ENCODE measurements at regions not wholly inside any gene's neighbourhood (a gene's known extent, or its start where the extent isn't known, plus 50 kb on each side); places are given as distances from the start of the nearest gene placed in this dataset.

- Histone ChIP-seq H3K4me2 (no peak overlapping the region), H4K20me1 (no peaks in the 10 kb centered on the region), H3K27ac (no peak overlapping the region), H3K9me3 (replicated peaks in 1 of 11) (peaks cover 24 to 41% (median 36%) of the 10 kb centered on the region in 11 experiments), H3K27me3 (no peaks in the 10 kb centered on the region), H3K4me3 (no peak overlapping the region), H3K9ac (no peak overlapping the region), H3K36me3 (no peaks in the 10 kb centered on the region; a peak in 1 of 22 replicates), H3K4me1 (no peaks in the 10 kb centered on the region)
- no peak for TF ChIP-seq Cebpa-rat (IDR thresholded peaks at IDR 0.05)
Observed at GRCh38 chr6:170067181-170067641, 223.7 kb downstream of the DLL1 start.

DNA sequence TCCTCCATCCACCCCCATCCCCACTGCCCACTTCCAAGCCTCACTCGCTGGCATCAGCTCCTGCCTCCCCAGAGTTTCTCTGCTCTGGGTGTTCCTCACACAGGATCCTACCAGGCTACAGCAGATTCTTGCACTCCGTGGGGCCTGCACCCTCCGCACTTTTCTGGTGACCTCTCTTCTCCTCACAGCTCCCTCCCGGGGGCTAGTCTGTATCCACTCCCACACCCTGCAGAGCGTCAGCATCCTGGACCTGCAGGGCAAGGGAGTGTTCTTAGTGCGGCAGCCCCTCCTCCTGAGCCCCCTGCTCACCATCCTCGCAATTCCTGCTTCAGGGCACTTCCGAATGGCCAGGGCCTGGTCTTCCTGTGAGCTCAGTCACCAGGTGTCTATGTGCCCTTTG, 224.2 kb downstream of the DLL1 start:
- no peaks in the 10 kb centered on the region for H4K20me1 ChIP-seq
- H3K4me2 ChIP-seq = no peak overlapping the region
- TF ChIP-seq Cebpa-rat (IDR thresholded peaks at IDR 0.05) = no peak
- H3K9ac ChIP-seq = no peak overlapping the region
- no peaks in the 10 kb centered on the region for H3K27me3 ChIP-seq
- H3K9me3 ChIP-seq (replicated peaks in 1 of 11) = peaks cover 24 to 35% (median 32%) of the 10 kb centered on the region in 11 experiments
- H3K4me3 ChIP-seq = no peak overlapping the region
- H3K36me3 ChIP-seq = no peaks in the 10 kb centered on the region; a peak in 1 of 22 replicates
- H3K4me1 ChIP-seq = no peaks in the 10 kb centered on the region
- H3K27ac ChIP-seq = no peak overlapping the region

- Histone ChIP-seq H3K27ac (no peak overlapping the region), H3K27me3 (no peaks in the 10 kb centered on the region), H3K4me2 (no peak overlapping the region), H3K4me3 (no peak overlapping the region), H3K9ac (no peak overlapping the region), H4K20me1 (no peaks in the 10 kb centered on the region), H3K9me3 (replicated peaks in 1 of 11) (peaks cover 9 to 19% (median 13%) of the 10 kb centered on the region in 11 experiments), H3K4me1 (no peaks in the 10 kb centered on the region), H3K36me3 (no peaks in the 10 kb centered on the region)
- TF ChIP-seq Cebpa-rat (IDR thresholded peaks at IDR 0.05) = no peak
Observed at GRCh38 chr6:170063851-170064602, 226.9 kb downstream of the DLL1 start.

DNA sequence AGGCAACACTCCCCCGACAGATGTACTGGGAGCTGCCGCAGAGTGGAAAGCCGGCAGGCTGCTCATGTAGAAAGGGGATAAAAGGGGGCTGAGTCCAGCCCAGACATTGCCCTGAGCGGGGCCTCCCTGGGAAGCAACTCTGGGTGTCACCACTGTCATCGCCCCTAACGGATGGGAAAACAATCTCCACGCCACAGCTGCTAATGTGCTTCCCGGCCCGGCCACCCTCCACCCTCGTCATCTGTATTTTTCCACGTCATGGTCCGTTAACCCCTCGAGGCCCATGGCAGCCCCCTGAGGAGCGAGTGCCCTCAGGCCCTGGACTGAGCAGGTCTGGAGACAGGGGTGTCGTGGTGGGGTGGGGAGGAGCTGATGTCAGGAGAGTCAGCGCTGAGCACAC, 227.4 kb downstream of the DLL1 start:
- Histone ChIP-seq H3K4me1 (no peaks in the 10 kb centered on the region), H3K4me3 (no peak overlapping the region), H3K9ac (no peak overlapping the region), H3K4me2 (no peak overlapping the region), H3K9me3 (replicated peaks in 1 of 11) (peaks cover 3 to 13% (median 7%) of the 10 kb centered on the region in 11 experiments; a peak in 18 of 22 replicates), H3K27me3 (no peaks in the 10 kb centered on the region), H3K27ac (no peak overlapping the region), H3K36me3 (no peaks in the 10 kb centered on the region), H4K20me1 (no peaks in the 10 kb centered on the region)
- no peak for TF ChIP-seq Cebpa-rat (IDR thresholded peaks at IDR 0.05)

GRCh38 chr6:170062915-170063241, 228.0 kb downstream of the DLL1 start:
- Histone ChIP-seq H3K36me3 (no peaks in the 10 kb centered on the region), H3K4me3 (no peak overlapping the region), H3K4me2 (no peak overlapping the region), H3K27ac (no peak overlapping the region), H3K4me1 (no peaks in the 10 kb centered on the region), H4K20me1 (no peaks in the 10 kb centered on the region), H3K9me3 (replicated peaks in 1 of 11) (peaks cover 0 to 8% (median 1%) of the 10 kb centered on the region in 11 experiments; a peak in 6 of 22 replicates), H3K27me3 (no peaks in the 10 kb centered on the region), H3K9ac (no peak overlapping the region)
- no peak for TF ChIP-seq Cebpa-rat (IDR thresholded peaks at IDR 0.05)

GRCh38 chr6:170062209-170062914, 228.5 kb downstream of the DLL1 start:
- H3K27me3 ChIP-seq = no peaks in the 10 kb centered on the region
- H3K27ac ChIP-seq = no peak overlapping the region
- no peaks in the 10 kb centered on the region for H3K4me1 ChIP-seq
- TF ChIP-seq Cebpa-rat (IDR thresholded peaks at IDR 0.05) = no peak
- no peak overlapping the region for H3K4me3 ChIP-seq
- no peaks in the 10 kb centered on the region for H4K20me1 ChIP-seq
- peaks cover 0 to 3% (median 0%) of the 10 kb centered on the region in 11 experiments; a peak in 2 of 22 replicates for H3K9me3 ChIP-seq (replicated peaks in 1 of 11)
- H3K4me2 ChIP-seq = no peak overlapping the region
- H3K9ac ChIP-seq = no peak overlapping the region
- H3K36me3 ChIP-seq = no peaks in the 10 kb centered on the region

- no peak overlapping the region for H3K27ac ChIP-seq
- H3K9ac ChIP-seq = no peak overlapping the region
- no peak overlapping the region for H3K4me3 ChIP-seq
- H3K9me3 ChIP-seq (replicated peaks in 1 of 11) = peaks cover 0 to 10% (median 0%) of the 10 kb centered on the region in 11 experiments; a peak in 4 of 22 replicates
- no peaks in the 10 kb centered on the region for H3K27me3 ChIP-seq
- no peaks in the 10 kb centered on the region for H4K20me1 ChIP-seq
- H3K4me2 ChIP-seq = no peak overlapping the region
- peaks cover 0 to 7% (median 0%) of the 10 kb centered on the region in 10 experiments; a peak in 2 of 20 replicates for H3K4me1 ChIP-seq
- no peaks in the 10 kb centered on the region for H3K36me3 ChIP-seq
- no peak for TF ChIP-seq Cebpa-rat (IDR thresholded peaks at IDR 0.05)
Observed at GRCh38 chr6:170058878-170059485, 231.9 kb downstream of the DLL1 start.

GRCh38 chr6:170057961-170058877, 232.7 kb downstream of the DLL1 start:
- TF ChIP-seq Cebpa-rat (IDR thresholded peaks at IDR 0.05) = no peak
- Histone ChIP-seq H3K36me3 (no peaks in the 10 kb centered on the region), H3K27ac (no peak overlapping the region), H4K20me1 (no peaks in the 10 kb centered on the region), H3K9me3 (replicated peaks in 1 of 11) (peaks cover 0 to 14% (median 0%) of the 10 kb centered on the region in 11 experiments; a peak in 4 of 22 replicates), H3K9ac (no peak overlapping the region), H3K27me3 (no peaks in the 10 kb centered on the region), H3K4me3 (no peak overlapping the region), H3K4me2 (no peak overlapping the region), H3K4me1 (peaks cover 0 to 7% (median 0%) of the 10 kb centered on the region in 10 experiments; a peak in 2 of 20 replicates)
